ENCODE measurements at regions not wholly inside any gene's neighbourhood (a gene's known extent, or its start where the extent isn't known, plus 50 kb on each side); places are given as distances from the start of the nearest gene placed in this dataset.

GRCh38 chr7:25424113-25424512, 195.8 kb upstream of the NPVF start:
- no peak for TF ChIP-seq CTCF (IDR thresholded peaks at IDR 0.05)
- no peak for TF ChIP-seq POLR2A (IDR thresholded peaks at IDR 0.05)

All from adrenal gland (tissue), 5 donors.